ENCODE measurements at regions not wholly inside any gene's neighbourhood (a gene's known extent, or its start where the extent isn't known, plus 50 kb on each side); places are given as distances from the start of the nearest gene placed in this dataset.

DNA sequence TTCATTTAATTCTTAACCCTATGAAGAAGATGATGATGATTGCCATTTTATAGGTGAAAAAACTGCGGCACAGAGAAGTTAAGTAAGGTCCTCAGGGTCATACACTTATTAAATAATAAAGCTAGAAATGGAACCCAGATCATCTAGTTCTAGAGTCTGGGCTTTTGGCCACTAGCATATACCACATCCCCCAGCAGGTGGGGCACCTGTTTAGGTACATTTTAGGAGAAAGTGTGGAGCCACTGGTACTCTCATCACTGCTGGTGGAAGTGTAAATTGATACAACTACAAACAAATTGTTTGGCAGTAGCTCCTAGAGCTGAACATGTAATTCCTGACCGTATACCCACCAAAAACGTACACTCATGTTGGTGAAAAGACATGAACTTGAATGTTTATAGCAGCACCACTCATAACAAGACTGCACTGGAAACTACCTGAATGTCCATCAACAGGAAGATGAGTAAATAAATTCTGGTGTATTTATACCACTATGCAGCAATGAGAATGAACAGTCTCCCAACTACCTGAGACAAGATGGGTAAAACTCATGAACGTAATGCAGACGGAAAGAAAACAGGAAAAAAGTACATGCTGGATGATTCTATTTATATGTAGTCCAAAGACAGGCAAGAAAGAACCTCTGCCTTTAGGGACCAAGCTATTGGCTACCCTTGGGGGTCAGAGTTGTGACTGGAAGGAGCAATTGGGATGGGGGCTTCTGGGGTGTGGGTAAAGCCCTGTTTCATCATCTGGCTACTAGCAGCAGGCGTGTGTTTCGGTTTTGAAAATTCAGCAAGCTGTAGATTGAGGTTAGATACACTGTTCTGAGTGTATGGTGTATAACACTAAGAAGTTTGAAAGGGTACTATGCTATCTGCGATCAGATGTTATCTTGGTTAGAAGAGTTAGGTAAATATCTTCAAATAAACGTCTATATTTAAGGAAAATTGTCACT lies 72.3 kb upstream of the ADGRG2 start:
- TF ChIP-seq, protein P1, sequence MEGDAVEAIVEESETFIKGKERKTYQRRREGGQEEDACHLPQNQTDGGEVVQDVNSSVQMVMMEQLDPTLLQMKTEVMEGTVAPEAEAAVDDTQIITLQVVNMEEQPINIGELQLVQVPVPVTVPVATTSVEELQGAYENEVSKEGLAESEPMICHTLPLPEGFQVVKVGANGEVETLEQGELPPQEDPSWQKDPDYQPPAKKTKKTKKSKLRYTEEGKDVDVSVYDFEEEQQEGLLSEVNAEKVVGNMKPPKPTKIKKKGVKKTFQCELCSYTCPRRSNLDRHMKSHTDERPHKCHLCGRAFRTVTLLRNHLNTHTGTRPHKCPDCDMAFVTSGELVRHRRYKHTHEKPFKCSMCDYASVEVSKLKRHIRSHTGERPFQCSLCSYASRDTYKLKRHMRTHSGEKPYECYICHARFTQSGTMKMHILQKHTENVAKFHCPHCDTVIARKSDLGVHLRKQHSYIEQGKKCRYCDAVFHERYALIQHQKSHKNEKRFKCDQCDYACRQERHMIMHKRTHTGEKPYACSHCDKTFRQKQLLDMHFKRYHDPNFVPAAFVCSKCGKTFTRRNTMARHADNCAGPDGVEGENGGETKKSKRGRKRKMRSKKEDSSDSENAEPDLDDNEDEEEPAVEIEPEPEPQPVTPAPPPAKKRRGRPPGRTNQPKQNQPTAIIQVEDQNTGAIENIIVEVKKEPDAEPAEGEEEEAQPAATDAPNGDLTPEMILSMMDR (IDR thresholded peaks at IDR 0.05) = no peak
- TF ChIP-seq SIN3A (IDR thresholded peaks at IDR 0.05; ENCODE audit: borderline replicate concordance, insufficient read depth, low read depth, low read length) (no peak), POLR2AphosphoS5 (IDR thresholded peaks at IDR 0.05; ENCODE audit: low read depth, low read length) (no peak)

All from Panc1 (cell line).